ENCODE measurements at regions not wholly inside any gene's neighbourhood (a gene's known extent, or its start where the extent isn't known, plus 50 kb on each side); places are given as distances from the start of the nearest gene placed in this dataset.

GRCh38 chr12:20967756-20968155 is 157.3 kb downstream of the SLCO1B3 start:
- in situ Hi-C loops (cut with HindIII; ENCODE audit: low pct_unique_long_range_greater_than_20kb, low sequenced_read_pairs) = no loop called here
- no peak for TF ChIP-seq JUND (IDR thresholded peaks at IDR 0.05; ENCODE audit: low read depth)
- DNase-seq (ENCODE audit: low read depth in 1 of 2, low spot score in 1 of 2) = no peak

GRCh38 chr12:20969766-20970165 is 159.3 kb downstream of the SLCO1B3 start:
- no peak for TF ChIP-seq JUND (IDR thresholded peaks at IDR 0.05; ENCODE audit: low read depth)
- in situ Hi-C loops (cut with HindIII; ENCODE audit: low pct_unique_long_range_greater_than_20kb, low sequenced_read_pairs) = no loop called here
- no peak for DNase-seq (ENCODE audit: low read depth in 1 of 2, low spot score in 1 of 2)

- TF ChIP-seq JUND (IDR thresholded peaks at IDR 0.05; ENCODE audit: low read depth) = no peak
- in situ Hi-C loops (cut with HindIII; ENCODE audit: low pct_unique_long_range_greater_than_20kb, low sequenced_read_pairs) = no loop called here
- DNase-seq (ENCODE audit: low read depth in 1 of 2, low spot score in 1 of 2) = no peak
Measured at GRCh38 chr12:20985399-20985798, 145.6 kb upstream of the SLCO1B1 start.

- TF ChIP-seq JUND (IDR thresholded peaks at IDR 0.05; ENCODE audit: low read depth) = no peak
- DNase-seq (ENCODE audit: low read depth in 1 of 2, low spot score in 1 of 2) = no peak
- in situ Hi-C loops (cut with HindIII; ENCODE audit: low pct_unique_long_range_greater_than_20kb, low sequenced_read_pairs) = no loop called here
Measured at GRCh38 chr12:21001778-21002177, 129.2 kb upstream of the SLCO1B1 start.

GRCh38 chr12:21025656-21026055 is 105.3 kb upstream of the SLCO1B1 start:
- in situ Hi-C loops (cut with HindIII; ENCODE audit: low pct_unique_long_range_greater_than_20kb, low sequenced_read_pairs) = no loop called here
- TF ChIP-seq JUND (IDR thresholded peaks at IDR 0.05; ENCODE audit: low read depth) = no peak
- DNase-seq (ENCODE audit: low read depth in 1 of 2, low spot score in 1 of 2) = no peak

GRCh38 chr12:21026302-21026701 is 104.7 kb upstream of the SLCO1B1 start:
- in situ Hi-C loops (cut with HindIII; ENCODE audit: low pct_unique_long_range_greater_than_20kb, low sequenced_read_pairs) = no loop called here
- DNase-seq (ENCODE audit: low read depth in 1 of 2, low spot score in 1 of 2) = no peak
- no peak for TF ChIP-seq JUND (IDR thresholded peaks at IDR 0.05; ENCODE audit: low read depth)

GRCh38 chr12:21054334-21054733 is 76.7 kb upstream of the SLCO1B1 start:
- DNase-seq (ENCODE audit: low read depth in 1 of 2, low spot score in 1 of 2) = no peak

GRCh38 chr12:21065845-21066244 is 65.1 kb upstream of the SLCO1B1 start:
- peak in 1 of 2 experiments; percentile 19 for DNase-seq (ENCODE audit: low read depth in 1 of 2, low spot score in 1 of 2)
- in situ Hi-C loops (cut with HindIII; ENCODE audit: low pct_unique_long_range_greater_than_20kb, low sequenced_read_pairs) = no loop called here
- no peak for TF ChIP-seq JUND (IDR thresholded peaks at IDR 0.05; ENCODE audit: low read depth)

More at GRCh38 chr12:21054334-21054733, 76.7 kb upstream of the SLCO1B1 start:
- no peak for TF ChIP-seq JUND (IDR thresholded peaks at IDR 0.05; ENCODE audit: low read depth)
- in situ Hi-C loops (cut with HindIII; ENCODE audit: low pct_unique_long_range_greater_than_20kb, low sequenced_read_pairs) = no loop called here

GRCh38 chr12:21073129-21073528 is 57.9 kb upstream of the SLCO1B1 start:
- in situ Hi-C loops (cut with HindIII; ENCODE audit: low pct_unique_long_range_greater_than_20kb, low sequenced_read_pairs) = no loop called here
- no peak for DNase-seq (ENCODE audit: low read depth in 1 of 2, low spot score in 1 of 2)
- TF ChIP-seq JUND (IDR thresholded peaks at IDR 0.05; ENCODE audit: low read depth) = no peak

- no peak for DNase-seq (ENCODE audit: low read depth in 1 of 2, low spot score in 1 of 2)
- in situ Hi-C loops (cut with HindIII; ENCODE audit: low pct_unique_long_range_greater_than_20kb, low sequenced_read_pairs) = no loop called here
- TF ChIP-seq JUND (IDR thresholded peaks at IDR 0.05; ENCODE audit: low read depth) = no peak
Measured at GRCh38 chr12:21073822-21074460, 57.1 kb upstream of the SLCO1B1 start.
